GM23338 (cell line): ENCODE measurements at regions not wholly inside any gene's neighbourhood (a gene's known extent, or its start where the extent isn't known, plus 50 kb on each side); places are given as distances from the start of the nearest gene placed in this dataset.

ENCODE experiments used
- ATAC-seq: fragments of 200-7000 bp; cut with Tn5 transposase; 3 replicates; pipeline ENCODE4 v1.9.1; 2020
- DNase-seq: peaks from one replicate; pipeline ENCODE4 v3.0.0-alpha.2; 2015; ENCODE audit warnings: low spot score
- H2AFZ ChIP-seq: fragments of 200-600 bp; sonication (generic); 2 replicates; pipeline ENCODE4 v1.8.0; 2016; ENCODE audit warnings: antibody characterized with exemption, mild to moderate bottlenecking, moderate library complexity
- H3F3A ChIP-seq: fragments of 200-600 bp; sonication (generic); replicated peaks from 2 replicates; pipeline ENCODE4 v1.8.0; 2017; ENCODE audit warnings: antibody characterized with exemption, mixed run types, low read depth
- H3K27ac ChIP-seq: fragments of 200-600 bp; sonication (generic); 2 replicates; pipeline ENCODE4 v1.6.1; 2016; ENCODE audit warnings: low read depth
- H3K27me3 ChIP-seq: fragments of 200-600 bp; sonication (generic); 2 replicates; pipeline ENCODE4 v1.8.0; 2016; ENCODE audit warnings: mild to moderate bottlenecking, mixed run types, moderate library complexity; ENCODE audit not compliant: insufficient read depth
- H3K36me3 ChIP-seq: fragments of 200-600 bp; sonication (generic); 2 replicates; pipeline ENCODE4 v1.8.0; 2016; ENCODE audit warnings: mild to moderate bottlenecking; ENCODE audit not compliant: insufficient read depth
- H3K4me1 ChIP-seq: fragments of 200-600 bp; sonication (generic); 2 replicates; pipeline ENCODE4 v1.8.0; 2016; ENCODE audit warnings: mild to moderate bottlenecking, moderate library complexity; ENCODE audit not compliant: insufficient read depth
- H3K4me2 ChIP-seq: fragments of 200-600 bp; sonication (generic); 2 replicates; pipeline ENCODE4 v1.7.1; 2017; ENCODE audit warnings: mixed run types
- H3K4me3 ChIP-seq: fragments of 200-600 bp; sonication (generic); 2 replicates; pipeline ENCODE4 v1.6.1; 2016; ENCODE audit warnings: mixed run types
- H3K79me2 ChIP-seq: fragments of 200-600 bp; sonication (generic); replicated peaks from 2 replicates; pipeline ENCODE4 v1.8.0; 2017; ENCODE audit warnings: mild to moderate bottlenecking; ENCODE audit not compliant: insufficient read depth
- H3K9me2 ChIP-seq: fragments of 200-600 bp; sonication (generic); 2 replicates; pipeline ENCODE4 v1.8.0; 2017; ENCODE audit not compliant: insufficient read depth
- H4K20me1 ChIP-seq: fragments of 200-600 bp; sonication (generic); replicated peaks from 2 replicates; pipeline ENCODE4 v1.8.0; 2017; ENCODE audit warnings: mild to moderate bottlenecking; ENCODE audit not compliant: insufficient read depth
- H3K27ac Mint-ChIP-seq: 2 replicates; pipeline ENCODE4 v1.8.0; 2020; ENCODE audit warnings: inconsistent platforms, mild to moderate bottlenecking, moderate library complexity, mixed read lengths
- H3K27me3 Mint-ChIP-seq: 3 replicates; pipeline ENCODE4 v1.8.0; 2022; ENCODE audit warnings: low read depth, mild to moderate bottlenecking, moderate library complexity, mixed read lengths, inconsistent platforms; ENCODE audit not compliant: insufficient read depth, poor library complexity
- H3K36me3 Mint-ChIP-seq: 3 replicates; pipeline ENCODE4 v1.8.0; 2021; ENCODE audit warnings: low read depth, mild to moderate bottlenecking, inconsistent platforms, moderate library complexity, mixed read lengths
- H3K4me1 Mint-ChIP-seq: 3 replicates; pipeline ENCODE4 v1.8.0; 2020; ENCODE audit warnings: mild to moderate bottlenecking, inconsistent platforms, mixed read lengths
- H3K4me3 Mint-ChIP-seq: 3 replicates; pipeline ENCODE4 v1.8.0; 2021; ENCODE audit warnings: moderate library complexity, mild to moderate bottlenecking, inconsistent platforms, mixed read lengths
- H3K9me3 Mint-ChIP-seq: 3 replicates; pipeline ENCODE4 v1.8.0; 2020; ENCODE audit warnings: moderate library complexity, mild to moderate bottlenecking, inconsistent platforms, mixed read lengths
- CTCF ChIP-seq, 2 experiments: fragments of 200-600 bp in 1 of 2; sonication (generic) in 1 of 2; conservative IDR thresholded peaks; 2 replicates each; pipeline versions ENCODE4 v1.5.1 to v1.6.1; 2016 to 2017; ENCODE audit warnings: antibody characterized with exemption in 2 of 2, low read depth in 2 of 2, mild to moderate bottlenecking in 2 of 2, moderate library complexity in 1 of 2
- ETS1 ChIP-seq: IDR thresholded peaks from 2 replicates; pipeline ENCODE4 v1.6.1; 2016; ENCODE audit warnings: antibody characterized with exemption
- NANOG ChIP-seq: IDR thresholded peaks from 2 replicates; pipeline ENCODE4 v1.6.1; 2016; ENCODE audit warnings: antibody characterized with exemption, borderline replicate concordance
- REST ChIP-seq: IDR thresholded peaks from one replicate; pipeline ENCODE4 v1.6.1; 2018; ENCODE audit warnings: antibody characterized with exemption; ENCODE audit not compliant: unreplicated experiment
- STAT1 ChIP-seq: IDR thresholded peaks from one replicate; pipeline ENCODE4 v1.6.1; 2016; ENCODE audit warnings: antibody characterized with exemption; ENCODE audit not compliant: unreplicated experiment
- ZNF462 ChIP-seq: fragments of 250-450 bp; sonication (Bioruptor Pico); IDR thresholded peaks from 2 replicates; pipeline ENCODE4 v1.5.0; 2020; ENCODE audit warnings: mild to moderate bottlenecking, moderate library complexity

DNA sequence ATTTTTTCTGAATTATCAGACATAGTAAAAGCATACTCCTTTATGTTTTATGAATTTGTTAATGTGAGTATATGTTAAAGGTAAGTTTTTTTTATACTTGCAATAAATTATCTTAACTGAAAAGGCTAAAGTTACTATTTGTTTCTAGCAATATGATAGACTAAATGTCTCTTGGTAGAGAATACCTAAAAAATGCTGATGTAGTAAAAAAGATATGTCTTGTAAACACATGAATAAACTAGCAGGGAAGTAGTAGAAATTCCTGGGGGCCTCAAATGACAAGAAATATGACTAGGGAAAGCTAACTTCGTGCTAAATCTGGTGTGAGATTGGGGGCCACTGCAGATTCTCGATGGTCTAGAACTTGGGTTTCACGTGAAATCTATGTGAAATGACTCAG lies 188.1 kb upstream of the CACNA1E start:
- Histone ChIP-seq H3K9me2 (no peaks in the 10 kb centered on the region), H2AFZ (no peak overlapping the region), H4K20me1 (no peaks in the 10 kb centered on the region), H3K4me1 (no peaks in the 10 kb centered on the region), H3K4me3 (no peak overlapping the region), H3K27ac (no peak overlapping the region), H3K79me2 (no peaks in the 10 kb centered on the region), H3K27me3 (no peaks in the 10 kb centered on the region), H3F3A (no peaks in the 10 kb centered on the region), H3K4me2 (no peak overlapping the region), H3K36me3 (no peaks in the 10 kb centered on the region)
- Mint-ChIP-seq H3K27ac (no peak overlapping the region), H3K27me3 (peaks cover 5% of the 10 kb centered on the region), H3K4me1 (no peaks in the 10 kb centered on the region), H3K4me3 (no peak overlapping the region), H3K36me3 (no peaks in the 10 kb centered on the region), H3K9me3 (no peaks in the 10 kb centered on the region)
- TF ChIP-seq STAT1 (no peak), ETS1 (no peak), REST (no peak), NANOG (no peak), ZNF462 (CRISPR knock-in tag) (no peak), CTCF (conservative IDR thresholded peaks at IDR 0.05; ENCODE audit: low read depth in 2 of 2) (no peak)
- no peak for ATAC-seq
- no peak for DNase-seq
